Transverse colon (tissue), 4 donors: ENCODE measurements at regions not wholly inside any gene's neighbourhood (a gene's known extent, or its start where the extent isn't known, plus 50 kb on each side); places are given as distances from the start of the nearest gene placed in this dataset.

Experiments
- DNase-seq: peaks from one replicate; pipeline ENCODE4 v3.0.0-alpha.2; 2019
- H3K27ac ChIP-seq, 4 donors: fragments of 200-600 bp; sonication (generic); 2 replicates each; pipeline ENCODE4 v1.5.1; 2016 to 2018; ENCODE audit warnings: inconsistent platforms in 4 of 4
- H3K27me3 ChIP-seq: fragments of 200-600 bp; sonication (generic); 2 replicates; pipeline ENCODE4 v1.5.1; 2017; ENCODE audit warnings: inconsistent platforms
- H3K36me3 ChIP-seq, 4 donors: fragments of 200-600 bp; sonication (generic); 2 replicates each; pipeline ENCODE4 v1.5.1; 2017 to 2019; ENCODE audit warnings: inconsistent platforms in 4 of 4
- H3K4me1 ChIP-seq, 4 donors: fragments of 200-600 bp; sonication (generic); 2 replicates each; pipeline ENCODE4 v1.5.1; 2017 to 2020; ENCODE audit warnings: inconsistent platforms in 4 of 4
- H3K4me3 ChIP-seq, 4 donors: fragments of 200-600 bp; sonication (generic); 1 replicate in 1 of 4; 2 replicates in 3 of 4; pipeline versions ENCODE4 v1.5.1 to v1.6.1; 2017 to 2019; ENCODE audit warnings: inconsistent platforms in 4 of 4
- H3K9me3 ChIP-seq, 2 donors: fragments of 200-600 bp; sonication (generic); 2 replicates each; pipeline ENCODE4 v1.5.1; 2017 to 2019; ENCODE audit warnings: inconsistent platforms in 2 of 2
- CTCF ChIP-seq, 5 experiments: fragments of 200-600 bp in 3 of 5; fragments of 450-650 bp in 2 of 5; sonication (generic) in 3 of 5; IDR thresholded peaks; 1 replicate in 2 of 5; 2 replicates in 3 of 5; pipeline ENCODE4 v1.5.1; 2016 to 2017; ENCODE audit warnings: antibody characterized with exemption in 5 of 5, inconsistent platforms in 3 of 5, mild to moderate bottlenecking in 2 of 5, moderate library complexity in 1 of 5
- EP300 ChIP-seq: sonication (generic); formaldehyde crosslinking; IDR thresholded peaks from one replicate; pipeline ENCODE4 v1.6.1; 2017; ENCODE audit warnings: antibody characterized with exemption, low read depth
- POLR2A ChIP-seq: fragments of 450-650 bp; IDR thresholded peaks from one replicate; pipeline ENCODE4 v1.6.1; 2016; ENCODE audit warnings: antibody characterized with exemption, mild to moderate bottlenecking, moderate library complexity
- POLR2AphosphoS5 ChIP-seq, 3 donors: sonication (generic); formaldehyde crosslinking; IDR thresholded peaks; one replicate each; pipeline ENCODE4 v1.6.1; 2016; ENCODE audit warnings: antibody characterized with exemption in 3 of 3
- WGBS, 2 donors: methylation state at CpG; one replicate each; pipeline ENCODE4 v1.1.5; 2018; ENCODE audit warnings: low coverage in 1 of 2; 5-methylcytosine and 5-hydroxymethylcytosine counted together
- in situ Hi-C, 4 donors: fragments of 200-750 bp; cut with MboI; loops; one replicate each; pipeline versions ENCODE4 v1.15.0 to v1.15.1; 2017; ENCODE audit warnings: low sequenced_read_pairs in 3 of 4, low pct_ligation_motif_present in 1 of 4, low pct_unique_long_range_greater_than_20kb in 1 of 4
- intact Hi-C: fragments of 100-400 bp; cut with DNase I; formaldehyde crosslinking; loops from one replicate; pipeline ENCODE4 v1.15.1; 2023; ENCODE audit warnings: low total_unique reads

GRCh38 chr22:27627444-27627833, 174.1 kb downstream of the MN1 start:
- H3K27me3 ChIP-seq: peaks cover 1% of the 10 kb centered on the region
- no peaks in the 10 kb centered on the region for H3K36me3 ChIP-seq
- WGBS, 2 donors: 86% methylated on average over 9 of the region's 9 CpGs; no CpG with 5 or more reads in 1 of the 2 donors
- no peak for DNase-seq
- in situ Hi-C loops (no loop called here), intact Hi-C loops (no loop called here)
- H3K4me3 ChIP-seq: no peak overlapping the region
- no peak overlapping the region for H3K27ac ChIP-seq
- TF ChIP-seq CTCF (IDR thresholded peaks at IDR 0.05) (no peak), POLR2A (no peak), POLR2AphosphoS5 (IDR thresholded peaks at IDR 0.05) (no peak), EP300 (no peak)
- H3K4me1 ChIP-seq: no peaks in the 10 kb centered on the region
- no peaks in the 10 kb centered on the region for H3K9me3 ChIP-seq

- in situ Hi-C loops (no loop called here), intact Hi-C loops (no loop called here)
- Histone ChIP-seq H3K4me3 (no peak overlapping the region), H3K4me1 (no peaks in the 10 kb centered on the region), H3K27ac (no peak overlapping the region), H3K9me3 (no peaks in the 10 kb centered on the region), H3K27me3 (peaks cover 6% of the 10 kb centered on the region), H3K36me3 (no peaks in the 10 kb centered on the region)
- TF ChIP-seq POLR2A (no peak), CTCF (IDR thresholded peaks at IDR 0.05) (no peak), POLR2AphosphoS5 (IDR thresholded peaks at IDR 0.05) (no peak), EP300 (no peak)
- DNase-seq: no peak
- WGBS, 2 donors: 78 to 100% methylated on average over 1 to 6 of the region's 6 CpGs
Measured at GRCh38 chr22:27627901-27628300, 173.7 kb downstream of the MN1 start.

DNA sequence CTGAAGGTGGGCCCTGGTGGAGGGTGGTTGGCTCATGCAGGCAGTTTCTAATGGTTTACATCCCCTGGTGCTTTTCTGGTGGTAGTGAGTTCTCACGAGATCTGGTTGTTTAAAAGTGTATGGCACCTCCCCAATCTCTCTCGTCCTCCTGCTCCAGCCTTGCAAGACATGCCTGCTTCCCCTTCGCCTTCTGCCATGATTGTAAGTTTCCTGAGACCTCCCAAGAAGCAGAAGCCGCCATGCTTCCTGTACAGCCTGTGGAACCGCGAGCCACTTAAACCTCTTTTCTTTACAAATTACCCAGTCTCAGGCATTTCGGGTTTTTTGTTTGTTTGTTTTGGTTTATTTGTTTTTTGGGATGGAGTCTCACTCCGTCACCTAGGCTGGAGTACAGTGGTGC, 173.2 kb downstream of the MN1 start:
- in situ Hi-C loops: no loop called here
- Histone ChIP-seq H3K4me1 (no peaks in the 10 kb centered on the region), H3K27me3 (peaks cover 10% of the 10 kb centered on the region), H3K27ac (no peak overlapping the region), H3K4me3 (no peak overlapping the region), H3K36me3 (no peaks in the 10 kb centered on the region), H3K9me3 (no peaks in the 10 kb centered on the region)
- TF ChIP-seq POLR2A: no peak
- intact Hi-C loops: no loop called here
- no peak for DNase-seq
- 76 to 89% methylated on average over 6 to 8 of the region's 8 CpGs for WGBS, 2 donors

GRCh38 chr22:27628891-27629631, 172.5 kb downstream of the MN1 start:
- no peak overlapping the region for H3K4me3 ChIP-seq
- in situ Hi-C loops (no loop called here), intact Hi-C loops (no loop called here)
- peaks cover 15% of the 10 kb centered on the region for H3K27me3 ChIP-seq
- H3K27ac ChIP-seq: no peak overlapping the region
- no peak for DNase-seq
- H3K4me1 ChIP-seq: no peaks in the 10 kb centered on the region
- 80 to 82% methylated on average over 4 to 9 of the region's 9 CpGs for WGBS, 2 donors
- TF ChIP-seq POLR2A: no peak
- TF ChIP-seq CTCF (IDR thresholded peaks at IDR 0.05): no peak
- no peak for TF ChIP-seq EP300
- no peak for TF ChIP-seq POLR2AphosphoS5 (IDR thresholded peaks at IDR 0.05)
- H3K9me3 ChIP-seq: no peaks in the 10 kb centered on the region
- no peaks in the 10 kb centered on the region for H3K36me3 ChIP-seq
